ENCODE measurements at regions not wholly inside any gene's neighbourhood (a gene's known extent, or its start where the extent isn't known, plus 50 kb on each side); places are given as distances from the start of the nearest gene placed in this dataset.

DNA sequence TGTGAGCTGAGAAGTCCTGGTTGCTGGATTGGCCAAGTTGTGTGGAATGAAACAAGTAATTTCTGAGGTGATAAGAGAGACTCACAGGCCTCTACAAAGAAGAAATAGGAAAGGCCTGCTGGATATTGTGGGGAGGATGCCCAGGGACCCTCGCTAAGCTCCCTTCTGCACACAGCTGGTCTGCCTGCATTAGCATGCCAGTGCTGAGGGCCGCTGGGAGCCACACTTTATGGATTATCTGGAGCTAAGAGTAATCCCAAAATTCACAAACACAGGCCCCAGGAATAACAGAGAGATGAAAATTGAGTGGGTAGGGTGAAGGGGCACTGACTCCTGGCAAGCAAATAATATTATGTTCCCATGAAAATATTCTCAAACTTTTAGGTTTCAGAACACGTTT, 114.9 kb upstream of the SIX3 start:
- TF ChIP-seq, protein P1, sequence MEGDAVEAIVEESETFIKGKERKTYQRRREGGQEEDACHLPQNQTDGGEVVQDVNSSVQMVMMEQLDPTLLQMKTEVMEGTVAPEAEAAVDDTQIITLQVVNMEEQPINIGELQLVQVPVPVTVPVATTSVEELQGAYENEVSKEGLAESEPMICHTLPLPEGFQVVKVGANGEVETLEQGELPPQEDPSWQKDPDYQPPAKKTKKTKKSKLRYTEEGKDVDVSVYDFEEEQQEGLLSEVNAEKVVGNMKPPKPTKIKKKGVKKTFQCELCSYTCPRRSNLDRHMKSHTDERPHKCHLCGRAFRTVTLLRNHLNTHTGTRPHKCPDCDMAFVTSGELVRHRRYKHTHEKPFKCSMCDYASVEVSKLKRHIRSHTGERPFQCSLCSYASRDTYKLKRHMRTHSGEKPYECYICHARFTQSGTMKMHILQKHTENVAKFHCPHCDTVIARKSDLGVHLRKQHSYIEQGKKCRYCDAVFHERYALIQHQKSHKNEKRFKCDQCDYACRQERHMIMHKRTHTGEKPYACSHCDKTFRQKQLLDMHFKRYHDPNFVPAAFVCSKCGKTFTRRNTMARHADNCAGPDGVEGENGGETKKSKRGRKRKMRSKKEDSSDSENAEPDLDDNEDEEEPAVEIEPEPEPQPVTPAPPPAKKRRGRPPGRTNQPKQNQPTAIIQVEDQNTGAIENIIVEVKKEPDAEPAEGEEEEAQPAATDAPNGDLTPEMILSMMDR (IDR thresholded peaks at IDR 0.05; ENCODE audit: borderline replicate concordance, extremely low read depth, low read length, poor library complexity, severe bottlenecking) = no peak
- TF ChIP-seq EZH2 (IDR thresholded peaks at IDR 0.05; ENCODE audit: borderline replicate concordance, low read depth, low read length, severe bottlenecking) = no peak
